Fibroblast of lung (primary cell): ENCODE measurements at regions not wholly inside any gene's neighbourhood (a gene's known extent, or its start where the extent isn't known, plus 50 kb on each side); places are given as distances from the start of the nearest gene placed in this dataset.

ENCODE experiments used
- CTCF ChIP-seq, 2 donors: IDR thresholded peaks in 1 of 2; conservative IDR thresholded peaks in 1 of 2; 1 replicate in 1 of 2; 2 replicates in 1 of 2; pipeline ENCODE4 v1.5.1; 2011 to 2012; ENCODE audit warnings: low read length in 2 of 2, control low read depth in 1 of 2, inconsistent platforms in 1 of 2, low read depth in 1 of 2, mild to moderate bottlenecking in 1 of 2
- EZH2 ChIP-seq: IDR thresholded peaks from 2 replicates; pipeline ENCODE4 v1.5.1; 2012; ENCODE audit warnings: low read length, control low read depth, mild to moderate bottlenecking; ENCODE audit errors: missing control alignments

GRCh38 chr7:124162667-124163066 is 129.8 kb upstream of the TMEM229A start:
- no peak for TF ChIP-seq CTCF (conservative IDR thresholded peaks at IDR 0.05 in 1 of 2, IDR thresholded peaks at IDR 0.05 in 1 of 2; ENCODE audit: low read depth in 1 of 2, low read length in 2 of 2)
- TF ChIP-seq EZH2 = no peak
